ENCODE measurements at regions not wholly inside any gene's neighbourhood (a gene's known extent, or its start where the extent isn't known, plus 50 kb on each side); places are given as distances from the start of the nearest gene placed in this dataset.

DNA sequence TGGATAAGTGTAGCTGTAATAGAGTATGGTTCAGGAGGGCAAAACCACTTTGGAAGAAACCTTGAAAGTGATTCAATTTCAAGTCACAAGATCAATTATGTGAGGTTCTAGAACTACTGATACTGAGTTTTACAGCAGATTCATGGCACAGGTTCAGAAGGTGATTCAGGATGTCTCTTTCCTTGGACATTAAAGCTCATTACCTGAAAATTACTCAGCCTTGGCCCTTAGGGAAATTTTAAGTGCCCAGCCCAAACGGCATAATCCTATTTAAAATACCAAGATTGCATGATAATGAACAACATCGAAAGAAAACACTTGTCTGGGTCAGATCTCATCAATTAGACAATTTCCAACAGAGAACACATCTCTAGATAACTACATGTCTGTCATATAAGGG lies 70.2 kb upstream of the SLC38A2 start:
- Histone ChIP-seq H3K4me1 (ENCODE audit: control insufficient read depth, extremely low read depth, insufficient read depth, low read length) (peaks cover 75% of the 10 kb centered on the region), H3K79me2 (ENCODE audit: control insufficient read depth, insufficient read depth, low read length) (no peaks in the 10 kb centered on the region), H3K27me3 (ENCODE audit: control insufficient read depth in 2 of 2, insufficient read depth in 2 of 2, low read length in 2 of 2) (no peaks in the 10 kb centered on the region), H4K20me1 (replicated peaks; ENCODE audit: control insufficient read depth, extremely low read depth, insufficient read depth, low read length) (no peaks in the 10 kb centered on the region), H3K4me2 (ENCODE audit: insufficient read depth, low read length) (no peak overlapping the region), H3K9ac (replicated peaks; ENCODE audit: extremely low read depth, insufficient read depth, low read length) (peak overlapping the region; percentile 56), H3K36me3 (ENCODE audit: control insufficient read depth in 2 of 2, extremely low read depth in 1 of 2, insufficient read depth in 2 of 2, low read length in 2 of 2) (no peaks in the 10 kb centered on the region), H3K27ac (ENCODE audit: insufficient read depth, low read depth, low read length) (peak overlapping the region; percentile 79), H3K9me1 (replicated peaks; ENCODE audit: control insufficient read depth, extremely low read depth, insufficient read depth, low read length) (no peaks in the 10 kb centered on the region), H3K4me3 (replicated peaks in 1 of 3; ENCODE audit: insufficient read depth in 1 of 3, low read depth in 1 of 3, low read length in 3 of 3) (no peak overlapping the region), H3K9me3 (replicated peaks; ENCODE audit: control insufficient read depth, insufficient read depth, low read length) (no peaks in the 10 kb centered on the region), H2AFZ (ENCODE audit: low read depth, low read length) (peak overlapping the region; percentile 78)
- TF ChIP-seq GATA2 (IDR thresholded peaks at IDR 0.05; ENCODE audit: insufficient read depth, insufficient read length, low read depth, low read length) (no peak), JUN (IDR thresholded peaks at IDR 0.05; ENCODE audit: borderline replicate concordance, insufficient read depth, insufficient read length, low read depth) (no peak), EZH2 (IDR thresholded peaks at IDR 0.05; ENCODE audit: borderline replicate concordance, low read depth, low read length, severe bottlenecking) (no peak), FOS (IDR thresholded peaks at IDR 0.05; ENCODE audit: borderline replicate concordance, insufficient read depth, low read length) (no peak), MYC (IDR thresholded peaks at IDR 0.05; ENCODE audit: low read depth, low read length) (no peak), POLR2AphosphoS5 (IDR thresholded peaks at IDR 0.05; ENCODE audit: insufficient read depth, low read depth, low read length) (no peak), POLR2A (IDR thresholded peaks at IDR 0.05; ENCODE audit: low read depth, low read length) (no peak)
- TF ChIP-seq, protein P1, sequence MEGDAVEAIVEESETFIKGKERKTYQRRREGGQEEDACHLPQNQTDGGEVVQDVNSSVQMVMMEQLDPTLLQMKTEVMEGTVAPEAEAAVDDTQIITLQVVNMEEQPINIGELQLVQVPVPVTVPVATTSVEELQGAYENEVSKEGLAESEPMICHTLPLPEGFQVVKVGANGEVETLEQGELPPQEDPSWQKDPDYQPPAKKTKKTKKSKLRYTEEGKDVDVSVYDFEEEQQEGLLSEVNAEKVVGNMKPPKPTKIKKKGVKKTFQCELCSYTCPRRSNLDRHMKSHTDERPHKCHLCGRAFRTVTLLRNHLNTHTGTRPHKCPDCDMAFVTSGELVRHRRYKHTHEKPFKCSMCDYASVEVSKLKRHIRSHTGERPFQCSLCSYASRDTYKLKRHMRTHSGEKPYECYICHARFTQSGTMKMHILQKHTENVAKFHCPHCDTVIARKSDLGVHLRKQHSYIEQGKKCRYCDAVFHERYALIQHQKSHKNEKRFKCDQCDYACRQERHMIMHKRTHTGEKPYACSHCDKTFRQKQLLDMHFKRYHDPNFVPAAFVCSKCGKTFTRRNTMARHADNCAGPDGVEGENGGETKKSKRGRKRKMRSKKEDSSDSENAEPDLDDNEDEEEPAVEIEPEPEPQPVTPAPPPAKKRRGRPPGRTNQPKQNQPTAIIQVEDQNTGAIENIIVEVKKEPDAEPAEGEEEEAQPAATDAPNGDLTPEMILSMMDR (IDR thresholded peaks at IDR 0.05; ENCODE audit: extremely low read depth in 1 of 2, insufficient read depth in 1 of 2, low read depth in 1 of 2, low read length in 2 of 2): no peak
- TF ChIP-seq, protein P2, sequence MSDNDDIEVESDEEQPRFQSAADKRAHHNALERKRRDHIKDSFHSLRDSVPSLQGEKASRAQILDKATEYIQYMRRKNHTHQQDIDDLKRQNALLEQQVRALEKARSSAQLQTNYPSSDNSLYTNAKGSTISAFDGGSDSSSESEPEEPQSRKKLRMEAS (IDR thresholded peaks at IDR 0.05; ENCODE audit: insufficient read depth, insufficient read length): no peak
- dilution Hi-C loops (cut with MboI; ENCODE audit: extremely low pct_ligation_motif_present, low sequenced_read_pairs): no loop called here
- no peak for FAIRE-seq
- intact Hi-C loops (cut with micrococcal nuclease): no loop called here
- CTCF ChIA-PET: interaction anchor here (0.8 to 2.0 kb wide), 4 partner anchors 17 to 219 kb away, joined by 3 to 8 read pairs (median 3); no protein-coding TSS in a partner anchor
- POLR2A ChIA-PET: interaction anchor here (0.7 kb wide), 1 partner anchor 59 kb away, joined by 4 read pairs; no protein-coding TSS in a partner anchor
- BruUV-seq (replicated peaks): no TSS peak
- no peak for DNase-seq (ENCODE audit: low read depth, low spot score)

All from endothelial cell of umbilical vein (primary cell).